ENCODE measurements at regions not wholly inside any gene's neighbourhood (a gene's known extent, or its start where the extent isn't known, plus 50 kb on each side); places are given as distances from the start of the nearest gene placed in this dataset.
"Not testable (repeated sequence)": the region's sequence is repeated elsewhere in the genome, so short reads cannot be mapped to it uniquely, and the experiment has no call there.

DNA sequence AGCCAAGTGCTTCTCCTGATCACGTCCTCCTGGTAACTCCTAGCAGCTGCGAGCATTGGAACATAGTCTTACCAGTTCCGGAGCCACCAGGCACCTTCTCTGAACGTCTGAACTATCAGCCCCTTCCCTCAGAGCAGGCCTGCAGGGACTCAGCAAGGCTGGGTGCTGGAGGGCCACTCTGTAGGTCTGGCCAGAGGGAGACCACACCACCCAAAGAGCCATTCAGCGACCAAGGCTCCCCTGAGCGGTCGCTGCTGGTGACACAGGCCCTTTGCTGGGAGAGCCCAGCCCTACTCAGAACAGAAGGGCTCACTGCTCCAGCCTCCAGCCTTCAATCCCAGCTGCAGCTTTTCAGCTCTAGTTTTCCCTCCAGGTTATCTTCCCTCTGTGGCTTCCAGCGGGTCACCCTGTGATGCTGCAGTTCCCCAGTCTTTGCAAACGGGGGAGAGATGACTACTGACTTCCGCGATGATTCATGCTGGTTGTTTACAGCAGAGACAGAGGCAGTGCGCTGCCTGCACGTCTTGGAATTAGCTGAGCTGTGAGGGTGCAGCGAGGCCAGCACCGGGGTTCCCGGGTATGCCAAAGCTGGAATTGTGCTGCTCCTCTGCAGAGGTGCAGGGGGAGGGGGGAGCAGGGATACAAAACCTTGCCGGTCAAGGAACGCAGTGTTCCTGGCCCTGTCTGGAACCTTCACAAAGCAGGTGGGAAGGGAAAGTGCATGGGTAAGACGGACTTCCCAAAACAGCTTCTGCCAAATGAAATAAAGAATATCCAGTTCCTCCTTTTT, 161.4 kb downstream of the LY86 start:
- DNase-seq: no peak

DNA sequence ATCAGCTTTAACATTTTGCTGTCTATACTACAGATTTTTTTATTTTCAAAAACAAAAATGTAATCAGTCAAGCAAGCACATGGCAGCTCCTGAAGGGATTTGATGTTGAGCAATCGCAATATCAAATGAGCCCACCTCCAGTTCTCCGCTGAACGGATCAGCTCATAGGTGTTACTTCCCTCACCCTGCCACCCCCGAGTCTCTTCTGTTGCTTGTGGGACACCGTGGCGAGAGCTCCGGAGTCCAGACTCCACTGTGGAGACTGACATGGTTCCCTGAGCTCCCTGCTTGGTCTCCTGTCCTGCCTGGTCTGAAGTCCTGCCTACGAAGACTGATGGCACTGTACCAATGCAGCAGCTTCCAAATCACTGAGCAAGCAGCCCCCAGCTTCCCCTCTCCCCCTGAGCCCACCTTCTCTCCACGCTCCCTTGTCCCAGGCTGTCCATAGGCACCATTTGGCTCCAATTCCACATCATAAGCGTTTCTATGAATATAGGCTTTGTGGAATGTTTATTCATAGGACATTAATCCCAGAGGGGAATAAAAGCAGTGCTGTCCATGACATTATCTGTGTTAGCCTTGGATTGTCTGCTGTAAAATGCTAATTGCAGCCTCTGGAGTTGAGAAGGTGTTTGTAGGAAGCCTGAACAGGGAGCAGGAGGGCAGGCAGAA, 162.2 kb downstream of the LY86 start:
- DNase-seq: no peak

DNA sequence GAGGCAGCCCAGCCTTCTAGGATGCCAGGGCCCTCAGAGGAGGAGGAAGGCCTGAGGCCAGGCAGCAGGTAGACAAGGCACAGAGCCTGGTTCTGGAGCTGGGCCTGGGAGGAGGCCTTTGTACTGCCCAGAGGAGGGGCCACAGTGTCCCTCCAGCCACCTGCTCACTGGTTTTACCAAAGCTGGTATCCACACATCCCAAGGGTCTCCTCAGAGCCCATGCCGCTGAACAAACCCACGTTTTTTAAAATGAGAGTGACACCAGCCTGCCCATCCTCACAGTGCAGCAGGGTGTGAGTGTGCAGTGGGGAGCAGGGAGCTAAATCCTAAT, 162.7 kb downstream of the LY86 start:
- no peak for DNase-seq

DNA sequence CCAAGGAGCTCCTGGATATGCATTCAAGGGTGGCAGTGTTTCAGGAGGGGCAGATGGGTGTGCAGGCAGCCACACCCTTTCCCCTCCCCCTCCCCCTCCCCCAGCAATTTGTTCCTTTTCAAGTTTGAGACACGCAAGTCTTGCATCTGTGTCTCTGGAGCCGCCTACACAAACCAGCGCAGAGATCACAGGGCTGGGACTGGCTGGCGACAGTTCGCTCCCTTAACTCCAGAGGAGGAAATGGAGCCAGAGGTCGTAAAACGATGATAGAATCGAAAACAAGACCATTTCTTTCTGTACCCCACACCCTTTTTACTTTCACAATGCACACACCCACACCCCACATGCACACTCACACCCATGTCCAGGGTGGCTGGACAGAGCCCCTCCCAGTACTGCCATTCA, 163.1 kb downstream of the LY86 start:
- DNase-seq: no peak

DNA sequence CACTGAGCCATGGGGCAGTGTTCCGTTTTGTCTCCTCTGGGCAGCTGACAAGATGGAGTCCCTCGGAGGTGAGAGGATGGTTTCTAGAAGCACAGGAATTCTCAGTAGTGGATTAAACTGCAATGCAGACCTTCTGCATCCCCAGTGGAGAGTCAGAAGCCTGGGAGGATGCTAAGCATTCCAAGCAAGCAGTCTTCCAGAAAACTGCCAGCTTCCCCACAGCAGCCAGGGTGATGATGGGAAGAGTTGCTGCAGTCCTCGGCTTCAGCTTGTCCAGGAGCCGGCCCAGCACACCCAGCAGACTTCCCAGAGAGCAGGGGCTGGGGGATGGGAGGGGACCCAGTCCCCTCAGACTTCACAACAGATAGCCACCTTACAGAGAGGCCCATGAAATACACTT, 163.6 kb downstream of the LY86 start:
- DNase-seq: no peak

DNA sequence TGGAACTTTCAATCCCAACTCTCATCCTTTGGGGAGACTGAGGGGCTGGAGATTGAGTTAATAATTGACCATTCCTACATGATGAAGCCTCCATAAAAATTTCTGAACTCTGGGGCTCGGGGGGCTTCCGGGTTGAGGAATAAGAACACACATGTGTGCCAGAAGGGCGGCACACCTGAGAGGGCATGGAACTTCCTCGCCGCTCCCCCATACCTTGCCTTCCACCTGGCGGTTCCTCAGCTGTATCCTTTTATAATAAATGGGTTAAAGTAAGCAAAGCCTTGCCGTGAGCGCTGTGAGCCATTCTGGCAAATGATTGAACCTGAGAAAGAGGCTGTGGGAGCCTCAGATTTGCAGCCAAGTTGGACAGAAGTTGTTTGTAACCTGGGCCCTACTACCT, 164.8 kb downstream of the LY86 start:
- no peak for DNase-seq

DNA sequence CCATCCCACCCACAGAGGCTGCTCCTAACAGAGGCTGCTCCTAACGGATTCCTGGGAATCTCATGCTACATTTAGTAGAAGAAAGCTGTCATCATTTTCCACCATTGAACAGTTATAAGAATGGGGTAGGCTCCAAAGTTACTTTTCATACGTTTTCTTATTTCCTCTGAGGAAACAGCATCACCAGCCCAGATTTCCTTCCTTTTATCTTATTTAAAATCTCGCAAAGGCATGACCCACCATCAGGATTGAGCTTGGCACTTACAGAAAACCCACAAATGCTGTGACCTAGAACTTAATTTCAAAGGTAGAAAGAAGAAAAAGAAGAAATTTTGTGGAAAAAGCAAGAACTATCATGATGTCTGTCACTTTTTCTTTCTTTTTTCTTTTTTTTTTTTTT, 168.0 kb downstream of the LY86 start:
- no peak for DNase-seq

DNA sequence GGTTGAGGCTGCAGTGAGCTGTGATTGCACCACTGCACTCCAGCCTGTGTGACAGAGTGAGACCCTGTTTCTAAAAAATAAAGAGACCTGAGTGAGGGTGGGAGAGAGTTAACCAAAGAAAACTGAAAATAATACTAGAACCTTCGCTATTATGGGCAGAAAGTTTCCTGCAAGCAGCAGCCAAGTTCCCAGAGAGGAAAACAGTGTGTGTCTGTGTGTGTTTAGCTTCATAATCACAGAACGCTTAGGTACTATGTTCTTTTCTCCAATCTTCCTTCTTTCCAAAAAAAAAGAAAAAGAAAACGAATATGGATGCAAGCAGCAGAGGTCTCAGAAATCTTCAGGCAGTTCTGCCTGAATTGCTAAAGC, 170.0 kb downstream of the LY86 start:
- DNase-seq: no peak

DNA sequence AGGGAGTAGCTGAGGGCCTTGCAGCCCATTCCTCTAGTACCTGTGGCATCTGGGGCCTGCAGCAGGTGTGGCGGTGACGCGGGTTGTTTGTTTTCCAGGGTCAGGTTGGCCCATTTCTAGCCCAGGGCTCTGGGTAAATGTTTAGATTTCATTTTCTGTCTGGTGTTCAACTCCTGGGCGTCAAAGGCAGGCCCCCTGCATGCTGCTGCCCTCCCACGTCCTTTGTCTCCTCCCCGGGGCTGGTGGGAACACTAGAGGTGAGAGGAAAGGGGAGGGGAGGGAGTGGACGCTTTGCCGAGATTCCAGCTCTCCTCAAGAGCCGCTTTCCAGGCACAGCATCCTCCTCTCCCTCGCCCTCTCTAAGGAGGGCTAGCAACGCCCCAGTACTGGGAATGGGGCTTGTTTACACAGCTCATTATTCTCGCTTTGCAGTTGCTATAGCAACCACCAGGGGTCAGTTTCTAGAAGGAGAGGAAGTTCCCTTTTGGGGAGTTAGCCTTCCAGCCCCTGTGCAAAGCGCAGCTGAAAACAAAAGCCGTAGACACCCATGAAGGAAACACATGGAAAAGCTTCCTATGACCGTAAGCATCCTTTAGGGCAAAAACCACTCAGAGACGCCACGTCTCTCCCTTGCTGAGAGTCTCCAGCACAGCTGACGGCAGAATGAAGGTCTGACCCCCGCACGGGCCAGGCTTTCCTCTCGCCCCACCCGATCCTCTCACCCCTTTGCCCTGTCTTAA, 170.6 kb downstream of the LY86 start:
- DNase-seq: peak; percentile 67 to 89 (median 76)

DNA sequence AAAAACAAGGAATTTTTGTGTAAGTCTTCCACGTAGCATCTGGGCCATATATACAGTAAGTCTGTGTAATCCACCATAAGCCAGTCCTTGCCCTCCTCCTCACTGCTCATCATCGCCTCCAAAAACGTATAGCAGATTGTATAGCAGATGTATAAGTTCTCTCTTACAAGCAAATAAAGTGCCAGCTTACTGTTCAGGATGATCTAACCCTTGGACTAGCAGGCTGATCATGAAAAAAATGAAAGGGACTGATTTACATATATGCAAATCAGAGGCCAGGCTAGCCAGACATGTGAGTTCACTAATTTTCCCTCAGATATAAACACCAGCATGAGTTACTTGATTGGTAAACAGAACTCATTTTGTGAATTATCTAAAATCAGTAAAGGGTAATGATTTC, 171.5 kb downstream of the LY86 start:
- no peak for DNase-seq

DNA sequence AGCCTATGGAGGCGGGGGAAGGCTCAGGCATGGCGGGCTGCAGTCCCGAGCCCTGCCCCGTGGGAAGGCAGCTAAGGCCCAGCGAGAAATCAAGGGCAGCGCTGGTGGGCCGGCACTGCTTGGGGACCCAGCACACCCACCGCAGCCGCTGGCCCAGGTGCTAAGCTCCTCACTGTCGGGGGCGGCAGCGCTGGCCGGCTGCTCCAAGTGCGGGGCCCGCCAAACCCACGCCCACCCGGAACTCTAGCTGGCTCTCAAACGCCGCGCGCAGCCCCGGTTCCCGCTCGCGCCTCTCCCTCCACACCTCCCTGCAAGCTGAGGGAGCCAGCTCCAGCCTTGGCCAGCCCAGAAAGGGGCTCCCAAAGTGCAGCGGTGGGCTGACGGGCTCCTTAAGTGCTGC, 174.0 kb downstream of the LY86 start:
- not testable (repeated sequence) for DNase-seq

DNA sequence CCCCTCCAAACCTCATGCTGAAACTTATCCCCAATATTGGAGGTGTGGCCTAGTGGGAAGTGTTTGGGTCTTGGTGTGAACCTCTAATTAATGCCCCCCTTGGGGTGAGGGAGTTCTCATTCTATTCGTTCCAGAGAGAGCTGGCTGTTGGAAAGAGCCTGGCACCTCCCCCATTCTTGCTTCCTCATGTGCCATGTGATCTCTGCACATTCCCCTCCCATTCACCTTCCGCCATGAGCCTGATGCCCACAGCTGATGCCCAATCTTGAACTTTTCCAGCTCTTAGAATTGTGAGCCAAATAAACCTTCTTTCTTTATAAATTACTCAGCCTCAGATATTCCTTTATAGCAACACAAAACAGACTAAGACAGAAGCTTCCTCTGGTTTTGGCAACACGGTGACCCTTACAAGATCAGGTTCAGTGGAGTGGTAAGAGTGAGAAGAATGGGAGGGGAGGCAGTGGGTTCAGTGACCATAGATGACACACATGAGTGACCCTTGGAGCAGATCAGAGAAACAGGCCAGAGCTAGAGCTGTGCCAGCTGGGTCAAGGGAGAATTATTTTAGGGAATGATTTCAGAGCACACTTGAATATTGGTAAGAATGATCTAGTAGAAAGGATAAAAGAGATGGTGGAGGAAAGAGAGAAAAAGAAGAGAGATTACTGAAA, 176.4 kb downstream of the LY86 start:
- DNase-seq: no peak

DNA sequence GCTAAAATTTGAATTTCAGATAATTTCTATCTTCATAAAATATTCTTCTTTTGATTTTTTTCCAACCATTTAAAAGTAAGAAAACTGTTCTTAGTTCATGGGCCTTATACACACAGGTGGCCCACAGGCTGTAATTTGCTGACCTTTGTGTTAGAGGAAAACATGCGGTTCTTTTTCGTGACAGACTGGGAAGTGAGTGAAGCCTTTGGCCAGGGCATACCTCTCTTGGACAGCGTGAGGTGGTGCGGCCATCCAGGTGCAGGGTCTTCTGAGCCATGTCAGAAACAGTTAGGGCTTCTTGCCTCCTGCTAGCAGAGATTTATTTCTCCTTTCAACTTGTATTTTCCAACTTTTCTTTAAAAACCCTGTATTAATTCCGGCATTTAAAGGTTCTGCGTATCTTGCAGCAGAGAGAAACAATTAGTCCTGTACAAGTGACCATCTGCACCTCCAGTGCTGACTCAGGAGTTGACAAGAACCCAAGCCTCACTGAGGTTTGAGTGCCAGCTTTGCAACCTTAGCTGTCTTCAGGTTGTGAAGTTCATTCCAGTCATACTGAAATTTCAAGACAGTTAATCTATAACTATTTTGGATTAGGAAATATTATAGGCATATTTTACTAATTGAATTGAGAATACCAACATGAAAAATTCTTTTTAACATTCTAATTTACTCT, 177.8 kb downstream of the LY86 start:
- DNase-seq: no peak

DNA sequence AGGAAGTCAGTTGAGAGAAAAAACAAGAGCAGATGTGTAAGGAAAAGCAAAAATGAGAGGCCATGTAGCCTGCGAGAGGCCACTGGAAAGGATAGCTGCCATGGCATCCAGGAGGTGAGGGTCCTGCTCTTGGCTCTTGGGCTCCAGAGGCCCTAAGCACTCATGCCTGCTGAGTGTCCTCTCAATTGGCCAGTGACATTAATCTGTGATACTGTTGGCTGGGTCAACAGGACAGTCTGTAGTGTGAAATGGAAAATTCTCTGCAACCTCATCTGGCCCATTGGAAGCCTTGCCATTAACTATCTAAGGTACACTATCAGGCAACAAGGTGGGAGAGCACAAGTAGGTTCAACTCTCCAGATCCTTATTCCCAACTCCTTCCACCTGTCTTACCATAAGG, 180.9 kb downstream of the LY86 start:
- no peak for DNase-seq

DNA sequence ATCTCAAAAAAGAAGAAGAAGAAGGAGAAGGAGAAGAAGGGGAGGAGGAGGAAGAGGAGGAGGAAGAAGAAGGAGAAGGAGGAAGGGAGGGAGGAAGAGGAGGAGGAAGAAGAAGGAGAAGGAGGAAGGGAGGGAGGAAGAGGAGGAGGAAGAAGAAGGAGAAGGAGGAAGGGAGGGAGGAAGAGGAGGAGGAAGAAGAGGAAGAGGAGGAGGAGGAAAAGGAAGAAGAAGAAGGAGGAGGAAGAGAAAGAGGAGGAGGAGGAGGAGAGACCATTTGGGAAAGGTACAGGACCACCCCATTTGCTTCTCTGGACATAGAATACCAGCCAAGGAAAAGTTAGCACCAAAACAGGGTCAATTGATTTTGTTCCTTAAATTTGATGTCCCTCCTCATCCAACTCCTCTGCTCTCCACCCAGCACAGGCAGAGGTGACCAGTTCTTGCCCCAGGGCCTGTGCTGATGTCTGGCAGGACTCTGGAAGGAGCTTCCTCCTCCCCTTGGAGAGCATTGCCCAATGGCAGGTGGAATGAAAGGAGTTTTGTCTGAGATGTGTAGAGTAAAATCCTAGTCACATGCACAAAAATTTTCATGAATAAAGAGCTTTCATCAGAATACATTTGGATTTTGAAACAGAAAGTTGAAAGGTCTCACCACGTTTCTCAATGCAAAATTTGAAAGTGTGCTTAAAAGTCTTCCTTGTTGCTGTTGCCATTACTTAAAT, 182.9 kb downstream of the LY86 start:
- DNase-seq: no peak

DNA sequence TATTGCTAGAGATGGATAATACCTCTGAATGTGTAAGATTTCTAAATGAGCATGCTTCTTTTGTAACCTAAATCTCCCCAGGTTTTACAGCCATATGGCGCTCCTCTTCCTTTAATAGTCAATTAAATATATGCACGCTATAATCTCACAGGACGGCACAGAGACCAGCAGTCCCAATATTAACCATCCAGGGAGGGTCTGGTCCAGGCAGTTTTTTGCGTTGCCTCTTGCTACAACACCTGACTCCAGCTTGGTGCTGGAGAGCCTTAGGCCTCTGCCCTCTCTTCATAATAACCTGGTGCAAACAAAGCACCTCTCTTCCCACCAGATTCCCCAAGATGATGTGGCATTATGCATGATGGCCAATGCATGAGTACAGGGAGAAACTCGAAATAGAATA, 183.4 kb downstream of the LY86 start:
- DNase-seq: no peak

DNA sequence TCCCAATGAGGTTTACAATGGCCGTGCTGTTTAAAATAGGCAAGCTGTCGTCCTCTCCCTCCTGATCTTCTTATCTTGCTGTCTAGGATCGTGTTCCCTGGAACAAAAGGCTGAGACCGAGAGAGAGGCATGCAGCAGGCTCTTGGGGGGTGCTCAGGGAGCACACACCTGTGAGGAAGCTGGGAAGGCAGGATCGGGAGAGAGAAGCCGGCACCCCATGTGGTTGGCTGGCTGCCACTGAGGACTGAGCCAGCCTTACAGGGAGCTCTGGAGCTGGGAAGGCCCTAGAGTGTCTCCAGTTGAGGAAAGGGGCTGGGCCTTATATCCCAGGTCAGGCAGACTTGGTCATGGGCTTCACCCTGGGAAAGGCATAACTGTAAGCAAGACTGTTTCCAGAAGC, 184.2 kb downstream of the LY86 start:
- no peak for DNase-seq

DNA sequence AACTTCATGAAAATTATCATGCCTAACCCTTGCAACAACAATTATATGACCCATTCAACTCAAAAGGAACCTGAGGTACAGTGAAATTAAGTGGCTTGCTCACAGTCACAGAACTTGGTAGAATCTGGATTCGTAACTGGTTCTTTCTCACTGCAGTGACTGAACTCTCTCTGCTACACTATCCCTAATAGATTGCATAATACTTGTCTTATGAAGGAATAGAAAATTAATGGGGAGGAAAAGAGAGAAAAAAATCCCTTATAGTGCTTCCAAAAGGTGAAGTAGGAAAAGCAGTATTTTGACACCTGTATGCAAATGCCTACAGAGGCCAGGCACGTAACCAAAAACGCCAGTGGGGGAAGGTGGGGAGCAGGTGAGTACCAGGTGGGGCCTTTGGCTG, 186.6 kb downstream of the LY86 start:
- DNase-seq: peak in 1 of 3 experiments; percentile 50

DNA sequence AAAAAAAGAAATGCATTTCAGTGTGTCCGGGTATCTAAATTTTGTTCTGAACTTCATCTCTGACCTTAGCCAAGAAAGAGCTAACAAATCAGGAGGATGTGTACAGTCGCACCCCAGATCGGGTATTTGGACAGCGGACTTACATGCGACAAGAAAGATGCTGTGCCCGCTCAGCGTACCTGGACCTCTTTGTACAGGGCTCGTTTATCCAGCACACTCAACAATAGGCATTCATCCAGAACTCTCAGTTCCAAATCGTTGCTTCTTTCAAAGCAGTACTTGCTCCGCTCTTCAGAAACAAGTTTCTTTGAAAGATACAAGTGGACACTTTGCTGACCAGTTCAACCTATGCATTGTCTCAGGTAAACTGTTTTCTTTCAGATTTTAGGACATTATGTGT, 191.7 kb downstream of the LY86 start:
- no peak for DNase-seq

DNA sequence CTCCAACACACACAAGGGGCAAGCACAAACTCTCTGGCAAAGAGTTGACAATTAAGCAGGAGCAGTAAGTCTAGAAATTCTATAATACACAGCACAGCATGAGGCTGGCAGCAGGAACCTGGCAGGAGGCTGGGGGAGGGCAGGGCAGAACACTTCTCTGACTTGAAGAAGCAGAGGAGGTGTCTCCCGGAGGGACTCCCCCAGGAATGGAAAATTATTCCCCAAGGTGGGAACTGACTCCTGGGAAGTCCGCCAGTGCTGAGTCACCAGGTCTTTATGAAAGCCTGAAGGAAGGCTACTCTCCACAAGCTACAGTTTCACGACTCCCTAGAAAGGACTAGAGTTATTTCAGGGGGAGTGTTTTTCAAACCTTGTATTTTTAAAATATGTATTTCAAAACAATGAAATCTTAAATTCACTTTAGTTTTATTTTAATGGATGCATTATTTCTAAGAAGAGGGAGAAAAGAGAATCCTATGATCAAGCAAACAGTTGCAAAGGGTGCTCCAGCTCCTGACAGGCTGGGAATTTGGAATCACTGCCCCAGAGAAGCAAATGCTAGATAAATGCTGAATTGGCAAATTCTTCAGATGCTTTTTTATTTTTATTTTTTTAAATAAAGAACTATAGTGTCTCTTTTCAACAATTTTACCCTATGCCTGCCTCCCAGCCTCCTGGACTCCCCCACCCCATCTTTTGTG, 192.8 kb downstream of the LY86 start:
- no peak for DNase-seq

DNA sequence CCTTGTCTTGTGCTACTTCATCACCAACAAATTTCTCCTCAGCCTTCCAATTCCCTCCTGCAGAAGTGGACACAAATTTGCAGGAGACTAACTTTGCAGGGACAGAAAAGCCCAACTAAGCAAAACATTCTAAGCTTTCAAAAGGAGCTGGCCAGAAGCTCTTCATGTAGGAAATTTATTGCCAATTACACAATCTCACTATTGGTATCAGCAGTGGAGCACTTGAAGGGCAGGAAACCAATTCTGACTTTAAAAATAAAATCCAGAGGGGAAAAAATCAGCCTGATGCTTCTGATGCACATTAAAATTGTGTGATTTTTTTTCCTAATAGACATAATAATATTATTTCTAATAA, 193.3 kb downstream of the LY86 start:
- DNase-seq: no peak

DNA sequence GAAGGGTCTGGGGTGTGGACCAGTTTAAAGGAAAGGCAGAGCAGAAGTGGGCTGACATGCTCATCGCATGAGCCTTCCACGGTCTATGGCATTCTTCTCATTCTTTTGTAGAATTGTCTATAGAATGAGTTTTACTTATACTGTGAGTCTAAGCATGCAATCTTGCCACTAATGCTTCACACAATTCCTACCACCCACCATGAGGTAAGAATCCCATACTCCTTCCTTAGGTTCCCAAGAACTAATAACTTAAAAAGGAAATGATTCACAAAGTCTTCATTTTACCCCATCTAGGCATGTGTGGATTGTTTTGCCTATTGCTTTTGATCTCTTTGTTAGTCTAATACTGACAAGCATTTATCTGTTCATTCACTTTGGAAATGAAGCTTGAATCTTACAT, 195.2 kb downstream of the LY86 start:
- no peak for DNase-seq
